OCI-LY3 (cell line): ENCODE measurements at regions not wholly inside any gene's neighbourhood (a gene's known extent, or its start where the extent isn't known, plus 50 kb on each side); places are given as distances from the start of the nearest gene placed in this dataset.

Experiments
- H2AFZ ChIP-seq: fragments of 200-600, 300-600 bp; shearing (Covaris generic); 2 replicates; pipeline ENCODE4 v1.6.0; 2014; ENCODE audit warnings: antibody characterized with exemption, low read depth, low read length
- H3K27ac ChIP-seq: fragments of 200-600, 300-600 bp; sonication (generic); 2 replicates; pipeline ENCODE4 v1.5.1; 2014; ENCODE audit warnings: mild to moderate bottlenecking, low read length, moderate library complexity, mixed read lengths
- H3K27me3 ChIP-seq: fragments of 200-600, 300-600 bp; sonication (generic); 2 replicates; pipeline ENCODE4 v1.6.1; 2014; ENCODE audit warnings: low read depth, low read length, mixed read lengths
- H3K36me3 ChIP-seq: fragments of 200-600, 300-600 bp; sonication (generic); replicated peaks from 2 replicates; pipeline ENCODE3; 2014; ENCODE audit warnings: low read depth, low read length, mixed read lengths
- H3K4me1 ChIP-seq: fragments of 300-600, 200-600 bp; sonication (generic); 2 replicates; pipeline ENCODE4 v1.6.1; 2014; ENCODE audit warnings: low read length, mixed read lengths
- H3K4me2 ChIP-seq: fragments of 200-600, 300-600 bp; sonication (generic); 2 replicates; pipeline ENCODE4 v1.6.1; 2014; ENCODE audit warnings: low read length, mixed read lengths
- H3K4me3 ChIP-seq: fragments of 300-600, 200-600 bp; sonication (generic); 2 replicates; pipeline ENCODE4 v1.5.1; 2014; ENCODE audit warnings: antibody characterized with exemption, mild to moderate bottlenecking, low read length, moderate library complexity
- H3K79me2 ChIP-seq: fragments of 300-600, 200-600 bp; shearing (Covaris generic); 2 replicates; pipeline ENCODE4 v1.6.1; 2014; ENCODE audit warnings: mild to moderate bottlenecking, low read length, mixed read lengths
- H3K9ac ChIP-seq: fragments of 300-600, 200-600 bp; shearing (Covaris generic); 2 replicates; pipeline ENCODE4 v1.6.0; 2014; ENCODE audit warnings: mild to moderate bottlenecking, low read length, moderate library complexity
- H3K9me3 ChIP-seq: fragments of 200-600, 300-600 bp; shearing (Covaris generic); 2 replicates; pipeline ENCODE4 v1.6.1; 2014; ENCODE audit warnings: low read length, mixed read lengths; ENCODE audit not compliant: insufficient read depth
- H4K20me1 ChIP-seq: fragments of 200-600, 300-600 bp; sonication (generic); 2 replicates; pipeline ENCODE4 v1.6.1; 2016; ENCODE audit warnings: low read length, mixed read lengths; ENCODE audit not compliant: insufficient read depth
- EZH2phosphoT487 ChIP-seq: fragments of 200-600 bp; shearing (Covaris generic); IDR thresholded peaks from 2 replicates; pipeline ENCODE4 v1.6.1; 2018; ENCODE audit warnings: antibody characterized with exemption, mixed run types, low read depth
- TF ChIP-seq, protein P1 (sequence below): fragments of 200-600, 300-600 bp; sonication (generic); IDR thresholded peaks from 2 replicates; pipeline ENCODE4 v1.5.1; 2014; ENCODE audit warnings: antibody characterized with exemption, low read length, low read depth

- no peaks in the 10 kb centered on the region for H3K9me3 ChIP-seq
- H3K27ac ChIP-seq = no peak overlapping the region
- no peaks in the 10 kb centered on the region for H3K4me1 ChIP-seq
- H3K9ac ChIP-seq = no peak overlapping the region
- no peak overlapping the region for H2AFZ ChIP-seq
- H4K20me1 ChIP-seq = no peaks in the 10 kb centered on the region
- H3K79me2 ChIP-seq = no peaks in the 10 kb centered on the region
- H3K4me2 ChIP-seq = no peak overlapping the region
- H3K4me3 ChIP-seq = no peak overlapping the region
- no peaks in the 10 kb centered on the region for H3K27me3 ChIP-seq
- TF ChIP-seq EZH2phosphoT487 = no peak
- TF ChIP-seq, protein P1, sequence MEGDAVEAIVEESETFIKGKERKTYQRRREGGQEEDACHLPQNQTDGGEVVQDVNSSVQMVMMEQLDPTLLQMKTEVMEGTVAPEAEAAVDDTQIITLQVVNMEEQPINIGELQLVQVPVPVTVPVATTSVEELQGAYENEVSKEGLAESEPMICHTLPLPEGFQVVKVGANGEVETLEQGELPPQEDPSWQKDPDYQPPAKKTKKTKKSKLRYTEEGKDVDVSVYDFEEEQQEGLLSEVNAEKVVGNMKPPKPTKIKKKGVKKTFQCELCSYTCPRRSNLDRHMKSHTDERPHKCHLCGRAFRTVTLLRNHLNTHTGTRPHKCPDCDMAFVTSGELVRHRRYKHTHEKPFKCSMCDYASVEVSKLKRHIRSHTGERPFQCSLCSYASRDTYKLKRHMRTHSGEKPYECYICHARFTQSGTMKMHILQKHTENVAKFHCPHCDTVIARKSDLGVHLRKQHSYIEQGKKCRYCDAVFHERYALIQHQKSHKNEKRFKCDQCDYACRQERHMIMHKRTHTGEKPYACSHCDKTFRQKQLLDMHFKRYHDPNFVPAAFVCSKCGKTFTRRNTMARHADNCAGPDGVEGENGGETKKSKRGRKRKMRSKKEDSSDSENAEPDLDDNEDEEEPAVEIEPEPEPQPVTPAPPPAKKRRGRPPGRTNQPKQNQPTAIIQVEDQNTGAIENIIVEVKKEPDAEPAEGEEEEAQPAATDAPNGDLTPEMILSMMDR = no peak
- H3K36me3 ChIP-seq = no peaks in the 10 kb centered on the region
These were observed 184.0 kb upstream of the ADAMTS9 start for GRCh38 chr3:64871834-64872249.

DNA sequence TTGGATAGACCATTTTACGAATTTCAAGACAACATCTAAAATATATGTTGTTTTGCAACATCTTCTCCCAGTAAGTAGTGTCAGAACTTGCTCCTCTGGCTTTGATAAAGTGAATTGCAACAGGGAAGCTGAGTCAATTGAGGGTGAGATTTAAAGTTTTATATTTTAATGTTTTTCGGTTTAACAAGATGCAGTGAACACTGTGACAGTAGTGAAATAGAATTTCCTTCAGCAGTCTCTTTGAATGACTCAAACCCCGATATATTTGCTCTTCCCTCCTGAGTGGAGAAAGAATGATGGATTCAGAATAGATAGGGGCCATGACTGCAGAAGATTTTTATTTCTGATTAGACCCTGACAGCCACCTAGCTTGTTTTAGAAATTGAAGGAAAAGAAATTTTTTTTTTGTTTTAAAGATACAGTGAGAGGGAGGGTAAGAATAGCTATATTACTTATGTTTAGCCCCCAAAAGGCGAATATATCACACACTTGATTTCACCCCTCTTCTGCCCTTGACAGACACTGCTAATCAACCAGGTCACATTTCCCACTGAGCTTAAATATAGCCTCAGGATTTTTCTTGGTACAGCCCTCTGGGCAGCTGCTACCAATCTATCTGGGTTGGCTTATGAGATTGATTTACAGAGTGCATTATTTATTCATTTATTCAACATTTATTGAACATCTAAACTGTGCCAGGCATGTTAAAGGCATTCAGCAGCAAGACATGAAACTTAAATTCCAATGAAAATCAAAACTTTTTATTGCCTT, 183.3 kb upstream of the ADAMTS9 start:
- no peak for TF ChIP-seq EZH2phosphoT487
- TF ChIP-seq, protein P1 = no peak
- H3K4me1 ChIP-seq = no peaks in the 10 kb centered on the region
- no peaks in the 10 kb centered on the region for H4K20me1 ChIP-seq
- no peaks in the 10 kb centered on the region for H3K9me3 ChIP-seq
- no peak overlapping the region for H2AFZ ChIP-seq
- no peaks in the 10 kb centered on the region for H3K79me2 ChIP-seq
- H3K27me3 ChIP-seq = no peaks in the 10 kb centered on the region
- H3K27ac ChIP-seq = no peak overlapping the region
- no peak overlapping the region for H3K4me3 ChIP-seq
- H3K36me3 ChIP-seq = no peaks in the 10 kb centered on the region
- no peak overlapping the region for H3K9ac ChIP-seq
- H3K4me2 ChIP-seq = no peak overlapping the region

GRCh38 chr3:64867224-64867623, 179.4 kb upstream of the ADAMTS9 start:
- no peak overlapping the region for H3K9ac ChIP-seq
- no peaks in the 10 kb centered on the region for H3K36me3 ChIP-seq
- H3K27ac ChIP-seq = no peak overlapping the region
- H3K79me2 ChIP-seq = no peaks in the 10 kb centered on the region
- H3K9me3 ChIP-seq = no peaks in the 10 kb centered on the region
- no peak overlapping the region for H3K4me2 ChIP-seq
- no peak overlapping the region for H3K4me3 ChIP-seq
- no peaks in the 10 kb centered on the region for H3K27me3 ChIP-seq
- TF ChIP-seq EZH2phosphoT487 = no peak
- TF ChIP-seq, protein P1 = no peak
- H3K4me1 ChIP-seq = no peaks in the 10 kb centered on the region
- H4K20me1 ChIP-seq = no peaks in the 10 kb centered on the region
- H2AFZ ChIP-seq = no peak overlapping the region

GRCh38 chr3:64865839-64866570, 178.2 kb upstream of the ADAMTS9 start:
- H3K36me3 ChIP-seq = no peaks in the 10 kb centered on the region

More at GRCh38 chr3:64865839-64866570, 178.2 kb upstream of the ADAMTS9 start:
- no peak overlapping the region for H3K9ac ChIP-seq
- no peaks in the 10 kb centered on the region for H3K79me2 ChIP-seq
- H3K4me3 ChIP-seq = no peak overlapping the region
- H3K4me1 ChIP-seq = no peaks in the 10 kb centered on the region
- no peaks in the 10 kb centered on the region for H3K9me3 ChIP-seq
- H2AFZ ChIP-seq = no peak overlapping the region
- TF ChIP-seq EZH2phosphoT487 = no peak
- TF ChIP-seq, protein P1 = no peak
- no peak overlapping the region for H3K4me2 ChIP-seq
- H3K27ac ChIP-seq = no peak overlapping the region
- H4K20me1 ChIP-seq = no peaks in the 10 kb centered on the region
- no peaks in the 10 kb centered on the region for H3K27me3 ChIP-seq
